HepG2 (cell line): ENCODE measurements at regions not wholly inside any gene's neighbourhood (a gene's known extent, or its start where the extent isn't known, plus 50 kb on each side); places are given as distances from the start of the nearest gene placed in this dataset.

ENCODE experiments used
- ATAC-seq: fragments of 200-7000 bp; cut with Tn5 transposase; 3 replicates; pipeline ENCODE4 v1.9.1; 2020; ENCODE audit warnings: mild to moderate bottlenecking, moderate library complexity
- BruUV-seq: library from RNA; stranded (reverse); fragments of 400-500 nt; replicated peaks from 2 replicates; lab custom pipeline; 2021; lab: Mats Ljungman, UMichigan
- CTCF ChIA-PET: fragments of 300-600 bp; formaldehyde crosslinking; extraction: SDS; loops from one replicate; lab custom pipeline; 2021; ENCODE audit warnings: low total read pairs, inconsistent platforms, low intra/inter-chr PET ratio; lab: Yijun Ruan, JAX
- POLR2A ChIA-PET: fragments of 350-600 bp; sonication (Branson Sonifier 250); formaldehyde crosslinking; loops from one replicate; lab custom pipeline; 2020; ENCODE audit warnings: antibody characterized with exemption, inconsistent platforms; lab: Yijun Ruan, JAX
- DNase-seq: peaks from one replicate; pipeline ENCODE4 v3.0.0-alpha.2; 2015; ENCODE audit warnings: low spot score
- FAIRE-seq: peaks from 3 replicates; lab custom pipeline; 2011; peaks lifted over from hg19 to GRCh38; lab: Jason Lieb, UNC
- H2AFZ ChIP-seq: one replicate; pipeline ENCODE4 v1.6.1; 2011; ENCODE audit warnings: low read length, inconsistent platforms
- H3K27ac ChIP-seq: fragments of 300-600 bp; 3 replicates; pipeline ENCODE4 v1.8.0; 2011; ENCODE audit warnings: mixed run types, mild to moderate bottlenecking, mixed read lengths, low read length, inconsistent platforms; ENCODE audit not compliant: insufficient read depth; ENCODE audit errors: extremely low read length
- H3K27me3 ChIP-seq, 2 experiments: fragments of 200-600 bp in 1 of 2; 2 replicates in 1 of 2; 3 replicates in 1 of 2; pipeline versions ENCODE4 v1.6.0 to v1.8.0; 2011; ENCODE audit warnings: low read length in 2 of 2, mild to moderate bottlenecking in 2 of 2, moderate library complexity in 2 of 2, inconsistent platforms in 1 of 2; ENCODE audit not compliant: insufficient read depth in 2 of 2, control insufficient read depth in 1 of 2
- H3K36me3 ChIP-seq, 2 experiments: fragments of 200-600 bp in 1 of 2; replicated peaks in 1 of 2; 2 replicates in 1 of 2; 3 replicates in 1 of 2; pipeline versions ENCODE4 v1.5.1 to v1.8.0; 2011; ENCODE audit warnings: low read length in 2 of 2, inconsistent platforms in 1 of 2; ENCODE audit not compliant: insufficient read depth in 2 of 2, control insufficient read depth in 1 of 2
- H3K4me1 ChIP-seq: 2 replicates; pipeline ENCODE4 v1.5.1; 2012; ENCODE audit warnings: low read length, inconsistent platforms; ENCODE audit not compliant: insufficient read depth
- H3K4me2 ChIP-seq: 2 replicates; pipeline ENCODE4 v1.6.0; 2011; ENCODE audit warnings: low read depth, low read length, inconsistent platforms
- H3K4me3 ChIP-seq, 3 experiments: fragments of 200-600 bp in 1 of 3; sonication (generic), shearing (Covaris generic) in 1 of 3; replicated peaks in 1 of 3; 2 replicates each; pipeline ENCODE4 v1.5.1; 2011 to 2016; ENCODE audit warnings: low read length in 3 of 3, inconsistent platforms in 2 of 3, low read depth in 2 of 3, mild to moderate bottlenecking in 2 of 3, control low read depth in 1 of 3, mixed read lengths in 1 of 3; ENCODE audit not compliant: insufficient read depth in 1 of 3
- H3K79me2 ChIP-seq: one replicate; pipeline ENCODE4 v1.6.1; 2011; ENCODE audit warnings: low read length, inconsistent platforms; ENCODE audit not compliant: insufficient read depth
- H3K9ac ChIP-seq: 2 replicates; pipeline ENCODE4 v1.6.0; 2011; ENCODE audit warnings: mild to moderate bottlenecking, low read depth, low read length, inconsistent platforms; ENCODE audit not compliant: insufficient read depth
- H3K9me3 ChIP-seq: 2 replicates; pipeline ENCODE4 v1.5.1; 2012; ENCODE audit warnings: mild to moderate bottlenecking, low read length
- H4K20me1 ChIP-seq: 2 replicates; pipeline ENCODE4 v1.6.0; 2011; ENCODE audit warnings: inconsistent platforms, mild to moderate bottlenecking, low read length, moderate library complexity; ENCODE audit not compliant: insufficient read depth
- MATR3 ChIP-seq: sonication (generic); formaldehyde crosslinking; IDR thresholded peaks from 2 replicates; pipeline ENCODE4 v1.4.0; 2020; ENCODE audit warnings: missing genetic modification reagents
- NAIF1 ChIP-seq: sonication (generic); formaldehyde crosslinking; IDR thresholded peaks from 2 replicates; pipeline ENCODE4 v1.5.0; 2020; ENCODE audit warnings: mild to moderate bottlenecking, missing genetic modification reagents, borderline replicate concordance
- ZNF205 ChIP-seq: IDR thresholded peaks from 2 replicates; pipeline ENCODE4 v1.6.1; 2018; ENCODE audit warnings: missing biosample characterization, missing genetic modification reagents
- ZNF773 ChIP-seq: sonication (generic); formaldehyde crosslinking; IDR thresholded peaks from 2 replicates; pipeline ENCODE4 v1.4.0; 2020; ENCODE audit warnings: missing genetic modification reagents, borderline replicate concordance
- WGBS: methylation state at CpG from one replicate; pipeline ENCODE4 v1.1.6; 2017; ENCODE audit warnings: low lambda C conversion rate; 5-methylcytosine and 5-hydroxymethylcytosine counted together
- in situ Hi-C: cut with HindIII; loops from 2 replicates; pipeline ENCODE4 v1.10.0; 2017; ENCODE audit warnings: low pct_unique_long_range_greater_than_20kb; ENCODE audit not compliant: extremely low pct_ligation_motif_present
- intact Hi-C: fragments of 100-400 bp; cut with micrococcal nuclease; formaldehyde crosslinking; loops from one replicate; pipeline ENCODE4 v1.10.0; 2022; ENCODE audit not compliant: unreplicated experiment
- TF ChIP-seq, protein P1 (sequence below): sonication (generic); formaldehyde crosslinking; IDR thresholded peaks from 2 replicates; pipeline ENCODE4 v1.5.0; 2020; ENCODE audit warnings: missing genetic modification reagents
- TF ChIP-seq, protein P2 (sequence below): sonication (generic); formaldehyde crosslinking; IDR thresholded peaks from 2 replicates; pipeline ENCODE4 v1.8.1; 2023; ENCODE audit warnings: mild to moderate bottlenecking, inconsistent platforms, moderate library complexity, missing genetic modification reagents, borderline replicate concordance
- TF ChIP-seq, protein P3 (sequence below): sonication (generic); formaldehyde crosslinking; IDR thresholded peaks from 2 replicates; pipeline ENCODE4 v1.4.0; 2020; ENCODE audit warnings: missing genetic modification reagents, low read depth, mild to moderate bottlenecking, borderline replicate concordance

DNA sequence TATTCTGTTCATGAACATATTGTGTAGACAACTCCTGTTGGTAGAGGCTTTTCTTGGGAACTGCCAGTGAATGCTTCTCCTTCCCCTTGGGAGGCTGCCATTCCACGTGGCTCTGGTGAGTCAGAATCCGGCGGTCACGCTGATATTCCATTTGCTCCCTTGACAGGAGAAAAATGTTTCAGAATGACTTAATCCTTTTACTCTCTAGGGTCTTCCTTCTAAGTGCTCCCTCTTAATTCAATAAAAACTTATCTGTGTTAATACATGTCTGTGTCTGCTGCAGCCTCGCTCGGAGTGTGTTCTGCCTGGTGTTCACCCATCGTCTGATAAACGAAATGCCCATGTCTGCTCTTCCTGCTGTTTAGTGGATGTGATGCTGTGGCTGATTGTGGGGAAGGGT is 278.6 kb downstream of the ARHGAP12 start:
- Histone ChIP-seq H3K27ac (no peak overlapping the region), H3K27me3 (peaks cover 0 to 5% of the 10 kb centered on the region in 2 experiments; a peak in 2 of 5 replicates), H3K4me1 (0 out of 2 replicates have a peak, but pooled peaks cover 5% of the 10 kb centered on the region), H3K9me3 (no peaks in the 10 kb centered on the region), H2AFZ (no peak overlapping the region), H4K20me1 (no peaks in the 10 kb centered on the region), H3K4me3 (no peak overlapping the region), H3K4me2 (no peak overlapping the region), H3K36me3 (no peaks in the 10 kb centered on the region), H3K79me2 (no peaks in the 10 kb centered on the region), H3K9ac (no peak overlapping the region)
- POLR2A ChIA-PET, result no interaction called here
- WGBS, result 53% methylated on average over 8 of the region's 8 CpGs
- no TSS peak for BruUV-seq
- in situ Hi-C loops, result no loop called here
- FAIRE-seq, result no peak
- CTCF ChIA-PET, result no interaction called here
- intact Hi-C loops, result no loop called here
- no peak for ATAC-seq
- TF ChIP-seq, protein P1, sequence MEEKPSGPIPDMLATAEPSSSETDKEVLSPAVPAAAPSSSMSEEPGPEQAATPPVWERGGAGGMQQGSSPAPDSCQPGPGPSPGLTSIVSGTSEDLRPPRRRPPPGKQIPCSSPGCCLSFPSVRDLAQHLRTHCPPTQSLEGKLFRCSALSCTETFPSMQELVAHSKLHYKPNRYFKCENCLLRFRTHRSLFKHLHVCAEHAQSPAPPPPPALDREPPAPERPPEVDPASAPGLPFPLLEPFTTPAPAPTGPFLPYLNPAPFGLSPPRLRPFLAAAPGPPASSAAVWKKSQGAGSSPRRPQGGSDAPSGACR (CRISPR knock-in tag), result no peak
- TF ChIP-seq ZNF205 (CRISPR knock-in tag), result no peak
- TF ChIP-seq, protein P2, sequence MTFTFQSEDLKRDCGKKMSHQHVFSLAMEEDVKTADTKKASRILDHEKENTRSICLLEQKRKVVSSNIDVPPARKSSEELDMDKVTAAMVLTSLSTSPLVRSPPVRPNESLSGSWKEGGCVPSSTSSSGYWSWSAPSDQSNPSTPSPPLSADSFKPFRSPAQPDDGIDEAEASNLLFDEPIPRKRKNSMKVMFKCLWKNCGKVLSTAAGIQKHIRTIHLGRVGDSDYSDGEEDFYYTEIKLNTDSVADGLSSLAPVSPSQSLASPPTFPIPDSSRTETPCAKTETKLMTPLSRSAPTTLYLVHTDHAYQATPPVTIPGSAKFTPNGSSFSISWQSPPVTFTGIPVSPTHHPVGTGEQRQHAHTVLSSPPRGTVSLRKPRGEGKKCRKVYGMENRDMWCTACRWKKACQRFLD (CRISPR knock-in tag), result no peak
- TF ChIP-seq NAIF1, result no peak
- TF ChIP-seq MATR3 (CRISPR knock-in tag), result no peak
- TF ChIP-seq, protein P3, sequence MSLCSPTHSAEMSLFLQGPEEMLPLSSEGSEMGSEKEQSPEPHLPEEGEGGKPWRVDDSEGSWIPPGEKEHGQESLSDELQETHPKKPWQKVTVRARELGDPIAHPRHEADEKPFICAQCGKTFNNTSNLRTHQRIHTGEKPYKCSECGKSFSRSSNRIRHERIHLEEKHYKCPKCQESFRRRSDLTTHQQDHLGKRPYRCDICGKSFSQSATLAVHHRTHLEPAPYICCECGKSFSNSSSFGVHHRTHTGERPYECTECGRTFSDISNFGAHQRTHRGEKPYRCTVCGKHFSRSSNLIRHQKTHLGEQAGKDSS (CRISPR knock-in tag), result no peak
- no peak for TF ChIP-seq ZNF773
- no peak for DNase-seq
